HG03095 (cell line): ENCODE measurements at regions not wholly inside any gene's neighbourhood (a gene's known extent, or its start where the extent isn't known, plus 50 kb on each side); places are given as distances from the start of the nearest gene placed in this dataset.
"Not testable (repeated sequence)": the region's sequence is repeated elsewhere in the genome, so short reads cannot be mapped to it uniquely, and the experiment has no call there.

ENCODE experiments used
- ATAC-seq: cut with Tn5 transposase; IDR thresholded peaks from one replicate; pipeline ENCODE4 v1.9.1; 2021; ENCODE audit warnings: moderate library complexity; ENCODE audit not compliant: unreplicated experiment

DNA sequence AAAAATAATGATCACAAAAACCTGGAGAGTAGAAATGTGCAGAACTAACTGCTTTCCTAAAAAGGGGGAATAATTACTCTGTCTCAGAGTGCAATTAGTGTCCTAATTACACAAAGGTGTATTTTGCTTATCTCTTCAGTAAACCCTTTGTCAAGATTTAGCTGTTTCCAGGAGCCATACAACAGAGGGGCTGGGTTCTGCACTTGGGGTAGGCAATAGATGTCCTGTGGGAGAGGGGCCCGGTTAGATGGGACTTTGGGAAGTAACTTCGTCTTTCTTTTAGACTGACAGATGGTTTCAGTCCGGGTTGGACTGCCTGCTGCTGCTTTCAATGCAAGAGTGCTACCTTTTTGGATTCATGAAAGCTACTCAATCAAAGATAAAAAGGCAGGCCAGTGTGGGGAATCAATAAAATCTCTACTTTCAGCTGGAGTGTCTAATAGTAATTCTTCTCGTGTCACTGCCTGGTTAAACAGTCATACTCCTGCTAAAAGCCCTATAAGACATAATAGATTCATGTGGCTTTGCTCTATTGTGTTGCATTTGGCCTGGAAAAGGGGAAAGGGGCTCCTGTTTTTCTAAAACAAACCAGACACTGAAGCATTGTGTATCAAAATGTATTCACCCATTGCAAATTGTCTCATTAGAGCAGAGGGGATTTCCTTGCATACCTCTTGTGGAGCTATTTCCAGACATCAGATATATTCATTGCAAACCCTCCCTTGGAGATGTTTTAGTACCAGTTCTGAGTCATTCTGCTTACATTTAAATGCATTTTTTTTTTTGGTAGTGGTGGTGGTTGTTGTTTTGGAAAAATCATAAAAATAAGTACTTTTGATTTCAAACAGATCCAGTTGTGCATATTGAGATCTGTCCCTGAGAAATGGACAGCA lies 83.3 kb upstream of the PCDH8 start:
- ATAC-seq = no peak

GRCh38 chr13:52931131-52931530 lies 82.7 kb upstream of the PCDH8 start:
- ATAC-seq = no peak

GRCh38 chr13:52929846-52930245 lies 81.4 kb upstream of the PCDH8 start:
- no peak for ATAC-seq

DNA sequence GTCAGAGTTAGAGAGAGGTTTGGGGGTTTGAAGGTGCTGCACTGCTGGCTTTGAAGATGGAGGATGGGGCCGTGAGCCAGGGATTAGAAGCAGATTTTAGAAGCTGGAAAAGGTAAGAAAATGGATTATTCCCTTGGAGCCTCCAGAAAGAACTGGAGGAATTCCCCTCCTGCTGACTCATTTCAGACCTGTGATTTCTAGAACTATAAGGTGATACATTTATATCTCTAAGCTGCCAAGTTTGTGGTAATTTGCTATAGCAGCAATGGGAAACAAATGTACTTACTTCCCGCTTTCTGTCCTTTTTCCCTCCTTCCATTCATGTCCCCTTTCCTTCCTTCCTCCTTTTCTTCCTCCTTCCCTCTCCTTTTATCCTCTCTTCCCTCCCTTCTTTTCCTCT lies 78.5 kb upstream of the PCDH8 start:
- ATAC-seq = no peak

- ATAC-seq = no peak
Measured at GRCh38 chr13:52925775-52926285, 77.4 kb upstream of the PCDH8 start.

- no peak for ATAC-seq
Measured at GRCh38 chr13:52925251-52925650, 76.8 kb upstream of the PCDH8 start.

DNA sequence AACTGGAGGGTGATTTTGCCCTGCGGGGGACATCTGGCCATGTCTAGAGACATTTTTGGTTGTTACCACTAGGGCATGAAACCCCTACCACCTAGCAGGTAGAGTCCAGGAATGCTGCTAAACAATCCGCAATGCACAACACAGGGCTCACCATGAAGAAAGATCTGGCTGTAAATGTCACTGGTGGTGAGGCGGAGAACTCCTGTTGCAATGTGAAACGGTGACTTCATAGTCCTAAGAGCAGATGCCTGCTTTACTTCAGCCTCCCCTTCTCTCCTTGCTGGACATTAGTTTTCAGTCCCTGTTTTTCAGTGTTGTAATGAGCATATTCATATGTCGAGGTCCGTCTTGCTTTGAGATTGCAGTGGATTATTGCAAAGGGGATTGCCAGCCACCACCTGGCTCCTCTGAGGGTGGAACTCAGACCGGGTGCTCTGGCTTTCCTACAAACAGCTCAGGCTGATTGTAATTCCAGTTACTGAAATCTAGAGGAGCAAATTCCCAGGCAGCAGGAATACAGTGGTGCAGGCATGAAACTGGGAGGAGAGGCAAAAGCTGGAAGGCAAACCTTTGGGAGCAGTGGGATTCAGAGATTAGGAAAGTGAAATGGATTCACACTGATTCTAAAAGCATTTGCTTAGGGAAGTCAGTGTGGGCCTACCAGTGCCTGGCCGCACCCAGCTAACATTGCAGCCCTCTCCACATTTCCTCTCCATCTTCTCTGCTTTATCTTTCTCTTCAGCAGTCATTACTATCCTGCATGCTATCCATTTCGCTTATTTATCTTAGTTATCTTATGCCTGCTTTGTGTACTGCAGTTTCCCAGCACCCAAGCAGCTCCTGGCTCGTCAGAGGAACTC lies 76.1 kb upstream of the PCDH8 start:
- ATAC-seq = no peak

DNA sequence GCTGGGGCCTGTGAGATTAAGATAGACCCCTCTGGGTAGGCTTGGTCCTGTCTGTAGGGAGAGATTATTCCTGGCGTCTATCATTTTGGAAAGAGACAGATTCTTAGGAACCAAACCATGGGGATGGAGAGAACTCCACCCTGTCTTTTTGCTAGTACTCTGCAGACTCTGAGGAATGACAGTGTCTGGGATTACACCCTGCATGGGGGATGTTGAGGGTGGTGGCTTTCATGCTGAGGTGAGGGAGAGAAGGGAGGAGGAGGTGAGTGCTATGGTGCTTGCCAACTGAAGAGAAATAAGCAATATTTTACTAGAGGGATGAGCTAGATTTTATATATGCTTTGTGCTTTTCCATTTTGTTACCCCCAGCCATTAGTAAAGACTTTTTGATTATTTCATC lies 74.5 kb upstream of the PCDH8 start:
- ATAC-seq = no peak

DNA sequence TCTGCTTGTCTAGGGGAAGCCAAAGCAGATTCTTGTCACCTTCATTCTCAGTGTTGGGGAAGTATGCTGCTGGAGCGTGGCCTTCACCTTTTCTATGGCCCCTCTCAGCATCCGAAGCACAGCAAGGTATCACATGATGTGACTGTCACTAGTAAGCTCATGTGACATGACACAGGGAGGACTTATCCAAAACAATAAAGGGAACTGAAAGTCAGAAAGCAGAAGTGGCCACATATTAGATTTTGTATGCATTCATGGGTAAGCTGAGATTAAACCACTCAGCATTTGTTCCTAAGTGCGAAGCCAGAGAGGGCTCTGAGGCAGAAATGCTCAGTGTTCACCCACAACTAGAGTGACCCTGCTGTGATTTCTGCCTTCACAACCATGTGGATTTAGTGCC lies 72.8 kb upstream of the PCDH8 start:
- peak; percentile 98 for ATAC-seq

DNA sequence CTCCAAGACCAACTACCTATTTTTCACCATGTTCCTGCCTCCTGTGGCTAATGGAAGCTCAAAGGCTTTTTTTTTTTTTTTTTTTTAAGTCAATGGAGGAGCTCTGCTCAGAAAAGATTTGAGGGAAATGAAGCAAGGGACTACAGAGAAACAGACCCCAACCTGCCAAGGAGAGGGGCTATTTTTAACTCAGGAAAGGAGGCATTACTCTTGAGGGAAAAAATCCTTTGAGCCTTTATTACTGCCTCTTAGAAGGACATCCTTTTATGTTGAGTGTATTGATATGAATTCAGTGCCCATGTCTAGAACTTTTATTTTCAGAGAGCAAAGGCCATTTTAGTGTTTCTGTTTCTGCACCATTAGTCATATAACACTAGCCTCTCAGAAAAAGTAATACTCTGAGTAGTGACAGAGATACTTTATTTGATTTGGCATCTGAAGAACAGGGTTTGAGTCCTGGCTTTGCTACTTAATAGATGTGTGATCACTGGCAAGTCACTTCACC lies 68.1 kb upstream of the PCDH8 start:
- no peak for ATAC-seq

DNA sequence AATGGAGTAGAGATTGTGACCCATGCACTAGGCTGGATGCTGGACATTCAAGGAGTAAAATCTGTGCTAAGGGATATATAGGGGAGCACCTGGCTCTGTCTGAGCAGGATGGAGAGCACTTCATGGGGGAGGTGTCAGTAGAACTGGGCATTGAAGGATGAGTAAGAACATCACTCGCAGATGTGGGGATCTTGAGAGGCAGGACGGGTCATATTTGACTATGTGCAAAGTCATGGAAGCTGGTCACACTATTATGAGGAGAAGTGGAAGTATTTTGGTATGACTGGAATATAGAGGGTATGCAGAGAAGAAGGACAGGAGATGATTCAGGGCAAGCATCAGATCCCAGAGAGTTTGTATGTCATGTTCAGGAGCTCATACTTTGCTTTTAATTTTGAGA lies 62.9 kb upstream of the PCDH8 start:
- no peak for ATAC-seq

GRCh38 chr13:52910318-52910717 lies 61.9 kb upstream of the PCDH8 start:
- ATAC-seq = not testable (repeated sequence)

GRCh38 chr13:52906122-52906903 lies 57.9 kb upstream of the PCDH8 start:
- no peak for ATAC-seq

DNA sequence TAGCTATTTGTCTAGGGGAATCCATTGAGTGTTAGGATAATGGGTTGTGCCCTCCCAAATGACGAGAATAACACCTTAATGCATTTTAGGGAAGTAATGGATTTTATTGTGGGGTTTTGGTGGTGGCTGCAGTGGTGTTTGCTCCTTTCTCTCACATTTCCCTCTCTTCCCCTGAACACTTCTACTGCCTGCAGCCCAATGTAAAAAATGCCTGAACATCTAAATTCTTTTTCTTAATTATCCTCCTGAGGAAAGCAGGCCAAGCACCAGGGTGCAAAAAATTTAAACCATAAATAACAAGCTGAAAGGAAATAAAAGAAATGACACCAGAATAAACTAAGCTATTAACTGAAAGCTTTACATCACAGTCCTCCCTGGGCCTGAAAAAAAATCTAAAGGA lies 57.3 kb upstream of the PCDH8 start:
- ATAC-seq = no peak

- ATAC-seq = peak; percentile 98
Measured at GRCh38 chr13:52903320-52903719, 54.9 kb upstream of the PCDH8 start.

DNA sequence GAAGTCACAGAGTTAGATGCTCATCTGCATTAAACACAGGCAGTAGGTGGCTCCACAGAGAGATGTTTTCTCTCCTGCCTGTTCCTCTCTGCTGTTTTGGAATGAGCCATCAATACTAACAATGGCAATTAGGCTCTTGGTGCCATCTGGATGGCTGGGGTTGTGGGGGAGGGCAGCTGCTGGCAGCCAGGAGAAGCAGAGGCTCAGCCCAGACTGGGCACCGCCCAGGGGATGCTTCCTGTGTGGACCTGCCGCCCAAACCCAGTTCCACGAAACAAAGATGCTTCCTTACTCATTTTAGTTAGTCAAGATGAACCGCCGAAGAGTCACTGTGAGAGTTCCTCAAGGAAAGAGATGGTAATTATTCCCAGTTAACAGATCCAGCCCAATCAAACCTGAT lies 50.8 kb upstream of the PCDH8 start:
- ATAC-seq = no peak
